Panc1 (cell line): ENCODE measurements at regions not wholly inside any gene's neighbourhood (a gene's known extent, or its start where the extent isn't known, plus 50 kb on each side); places are given as distances from the start of the nearest gene placed in this dataset.

Source experiments
- ATAC-seq: fragments of 200-7000 bp; cut with Tn5 transposase; 2 replicates; pipeline ENCODE4 v1.9.1; 2020; ENCODE audit warnings: mild to moderate bottlenecking, moderate library complexity
- BruUV-seq: library from RNA; stranded (reverse); fragments of 400-500 nt; replicated peaks from 2 replicates; lab custom pipeline; 2021; lab: Mats Ljungman, UMichigan
- CTCF ChIA-PET: fragments of 300-600 bp; sonication (Branson Sonifier 250); formaldehyde crosslinking; loops from one replicate; lab custom pipeline; 2022; ENCODE audit warnings: antibody characterized with exemption; lab: Charles Lee
- POLR2A ChIA-PET: fragments of 300-600 bp; sonication (Branson Sonifier 250); formaldehyde crosslinking; loops from one replicate; lab custom pipeline; 2022; ENCODE audit warnings: antibody characterized with exemption; lab: Charles Lee
- DNase-seq: peaks from one replicate; pipeline ENCODE4 v3.0.0-alpha.2; 2010; ENCODE audit warnings: low read depth, low spot score
- H3K27ac ChIP-seq: 2 replicates; pipeline ENCODE4 v1.5.1; 2011; ENCODE audit warnings: mild to moderate bottlenecking, low read length, inconsistent platforms
- H3K27me3 ChIP-seq: fragments of 200-500 bp; sonication (Bioruptor generic); 2 replicates; pipeline ENCODE4 v1.6.0; 2014; ENCODE audit warnings: low read length, inconsistent platforms; ENCODE audit not compliant: control insufficient read depth, insufficient read depth
- H3K36me3 ChIP-seq: fragments of 200-500 bp; sonication (Bioruptor generic); 2 replicates; pipeline ENCODE4 v1.5.1; 2014; ENCODE audit warnings: inconsistent platforms, mild to moderate bottlenecking, low read length, moderate library complexity; ENCODE audit not compliant: control insufficient read depth, insufficient read depth
- H3K4me1 ChIP-seq: 2 replicates; pipeline ENCODE4 v1.5.1; 2011; ENCODE audit warnings: inconsistent platforms, mild to moderate bottlenecking, low read length, moderate library complexity; ENCODE audit not compliant: control insufficient read depth, insufficient read depth
- H3K4me3 ChIP-seq, 2 experiments: 2 replicates each; pipeline ENCODE4 v1.5.1; 2011 to 2012; ENCODE audit warnings: low read depth in 2 of 2, low read length in 2 of 2, mild to moderate bottlenecking in 2 of 2, inconsistent platforms in 1 of 2, moderate library complexity in 1 of 2
- H3K9me3 ChIP-seq: fragments of 200-500 bp; sonication (Bioruptor generic); 2 replicates; pipeline ENCODE4 v1.5.1; 2014; ENCODE audit warnings: low read depth, mild to moderate bottlenecking, inconsistent platforms, low read length, moderate library complexity; ENCODE audit not compliant: control insufficient read depth, insufficient read depth
- CTCF ChIP-seq: fragments of 450-650 bp; IDR thresholded peaks from 2 replicates; pipeline ENCODE4 v1.5.1; 2017; ENCODE audit warnings: mild to moderate bottlenecking
- POLR2AphosphoS5 ChIP-seq: IDR thresholded peaks from 2 replicates; pipeline ENCODE4 v1.6.1; 2012; ENCODE audit warnings: mild to moderate bottlenecking, low read depth, low read length, moderate library complexity
- REST ChIP-seq, 2 experiments: IDR thresholded peaks; 2 replicates each; pipeline ENCODE4 v1.6.1; 2011 to 2012; ENCODE audit warnings: low read depth in 2 of 2, control low read depth in 1 of 2, low read length in 1 of 2, mild to moderate bottlenecking in 1 of 2, moderate library complexity in 1 of 2; ENCODE audit not compliant: insufficient read depth in 1 of 2
- SIN3A ChIP-seq: IDR thresholded peaks from 2 replicates; pipeline ENCODE4 v1.6.1; 2012; ENCODE audit warnings: low read depth, mild to moderate bottlenecking, low read length, moderate library complexity, borderline replicate concordance; ENCODE audit not compliant: insufficient read depth
- TCF7L2 ChIP-seq: IDR thresholded peaks from 2 replicates; pipeline ENCODE4 v1.6.1; 2011; ENCODE audit warnings: mild to moderate bottlenecking, low read depth, low read length, inconsistent platforms
- in situ Hi-C: cut with HindIII; loops from 2 replicates; pipeline ENCODE4 v1.10.0; 2016; ENCODE audit warnings: low sequenced_read_pairs, low pct_unique_long_range_greater_than_20kb
- intact Hi-C: fragments of 100-400 bp; cut with micrococcal nuclease; formaldehyde crosslinking; loops from one replicate; pipeline ENCODE4 v1.10.0; 2022; ENCODE audit not compliant: unreplicated experiment

- Histone ChIP-seq H3K4me1 (no peaks in the 10 kb centered on the region), H3K9me3 (no peaks in the 10 kb centered on the region), H3K4me3 (no peak overlapping the region), H3K36me3 (no peaks in the 10 kb centered on the region), H3K27me3 (no peaks in the 10 kb centered on the region), H3K27ac (no peak overlapping the region)
- in situ Hi-C loops (no loop called here), intact Hi-C loops (no loop called here)
- ATAC-seq (no peak), DNase-seq (no peak)
- ChIA-PET CTCF (no interaction called here), POLR2A (no interaction called here)
- BruUV-seq, result no TSS peak
- no peak; the same call in 1 of the 2 replicates for TF ChIP-seq CTCF
- no peak for TF ChIP-seq REST (IDR thresholded peaks at IDR 0.05; ENCODE audit: insufficient read depth in 1 of 2, low read depth in 2 of 2, low read length in 1 of 2)
- no peak for TF ChIP-seq TCF7L2
- TF ChIP-seq POLR2AphosphoS5, result no peak
- TF ChIP-seq SIN3A, result no peak
Observed at GRCh38 chr13:54950546-54950945, 1921.9 kb downstream of the OLFM4 start.

- ATAC-seq, result no peak
- Histone ChIP-seq H3K36me3 (no peaks in the 10 kb centered on the region), H3K4me1 (no peaks in the 10 kb centered on the region), H3K4me3 (no peak overlapping the region), H3K9me3 (no peaks in the 10 kb centered on the region), H3K27me3 (no peaks in the 10 kb centered on the region), H3K27ac (no peak overlapping the region)
- BruUV-seq, result no TSS peak
- DNase-seq, result no peak
- TF ChIP-seq CTCF (no peak), REST (IDR thresholded peaks at IDR 0.05; ENCODE audit: insufficient read depth in 1 of 2, low read depth in 2 of 2, low read length in 1 of 2) (no peak), SIN3A (no peak), TCF7L2 (no peak), POLR2AphosphoS5 (no peak)
- ChIA-PET POLR2A (no interaction called here), CTCF (no interaction called here)
- in situ Hi-C loops, result no loop called here
- intact Hi-C loops, result no loop called here
Observed at GRCh38 chr13:54953786-54954185, 1925.2 kb downstream of the OLFM4 start.
